NCI-H774 (cell line): ENCODE measurements at regions not wholly inside any gene's neighbourhood (a gene's known extent, or its start where the extent isn't known, plus 50 kb on each side); places are given as distances from the start of the nearest gene placed in this dataset.
A peak's percentile ranks its signal among the peaks of the same experiment; 100 is the strongest.
"Not testable (repeated sequence)": the region's sequence is repeated elsewhere in the genome, so short reads cannot be mapped to it uniquely, and the experiment has no call there.

Source experiments
- DNase-seq: peaks from one replicate; lab custom pipeline; 2025; lab: John Stamatoyannopoulos, UW

- DNase-seq: no peak
These were observed 70.5 kb upstream of the DHX40 start for GRCh38 chr17:59494757-59495368.

GRCh38 chr17:59496178-59496577, 69.2 kb upstream of the DHX40 start:
- no peak for DNase-seq

GRCh38 chr17:59498530-59499307, 66.7 kb upstream of the DHX40 start:
- DNase-seq: no peak

GRCh38 chr17:59500086-59500655, 65.2 kb upstream of the DHX40 start:
- DNase-seq: not testable (repeated sequence)

- no peak for DNase-seq
These were observed 63.7 kb upstream of the DHX40 start for GRCh38 chr17:59501690-59502089.

GRCh38 chr17:59502800-59503199, 62.6 kb upstream of the DHX40 start:
- DNase-seq: no peak

- no peak for DNase-seq
These were observed 61.9 kb upstream of the DHX40 start for GRCh38 chr17:59503500-59503899.

- DNase-seq: no peak
These were observed 60.6 kb upstream of the DHX40 start for GRCh38 chr17:59504821-59505220.

GRCh38 chr17:59505610-59506276, 59.7 kb upstream of the DHX40 start:
- no peak for DNase-seq

- DNase-seq: no peak
These were observed 58.3 kb upstream of the DHX40 start for GRCh38 chr17:59506894-59507726.

GRCh38 chr17:59508999-59509625, 56.3 kb upstream of the DHX40 start:
- no peak for DNase-seq

GRCh38 chr17:59510611-59511010, 54.8 kb upstream of the DHX40 start:
- no peak for DNase-seq

- DNase-seq: no peak
These were observed 53.7 kb upstream of the DHX40 start for GRCh38 chr17:59511726-59512125.

- peak; percentile 42 for DNase-seq
These were observed 52.5 kb upstream of the DHX40 start for GRCh38 chr17:59512844-59513385.

GRCh38 chr17:59513934-59514841, 51.2 kb upstream of the DHX40 start:
- peak; percentile 94 for DNase-seq
